NCI-H1092 treated with DMSO at 0.1 percent for 48 hours (cell line): ENCODE measurements at regions not wholly inside any gene's neighbourhood (a gene's known extent, or its start where the extent isn't known, plus 50 kb on each side); places are given as distances from the start of the nearest gene placed in this dataset.
"Not testable (repeated sequence)": the region's sequence is repeated elsewhere in the genome, so short reads cannot be mapped to it uniquely, and the experiment has no call there.

Experiments used
- DNase-seq: peaks from one replicate; lab custom pipeline; 2025; lab: John Stamatoyannopoulos, UW

DNA sequence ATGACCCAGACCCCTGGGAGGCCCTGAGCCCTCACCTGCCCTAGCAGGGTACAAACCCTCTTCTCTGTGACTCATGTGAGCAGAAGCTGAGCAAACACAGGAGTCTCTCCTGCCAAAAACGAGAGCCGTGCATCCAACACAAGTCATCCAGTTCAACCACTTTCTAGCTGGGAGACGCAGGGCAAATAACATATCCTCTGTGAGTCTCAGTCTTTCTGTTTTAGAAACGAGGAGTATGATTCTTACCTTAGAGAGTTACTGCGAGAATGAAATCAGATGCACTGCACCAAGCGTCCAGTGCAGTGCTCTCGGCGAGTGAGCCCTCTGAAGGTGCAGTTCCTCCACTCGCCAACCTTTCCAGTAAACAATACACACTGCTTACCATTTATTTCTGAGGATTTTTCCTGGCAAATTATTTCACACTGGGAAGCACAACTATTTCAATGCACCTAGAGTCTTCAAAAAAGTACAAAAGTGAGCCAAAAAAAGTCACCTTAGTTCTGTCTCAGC lies 331.8 kb upstream of the MYT1L start:
- DNase-seq = peak; percentile 66

DNA sequence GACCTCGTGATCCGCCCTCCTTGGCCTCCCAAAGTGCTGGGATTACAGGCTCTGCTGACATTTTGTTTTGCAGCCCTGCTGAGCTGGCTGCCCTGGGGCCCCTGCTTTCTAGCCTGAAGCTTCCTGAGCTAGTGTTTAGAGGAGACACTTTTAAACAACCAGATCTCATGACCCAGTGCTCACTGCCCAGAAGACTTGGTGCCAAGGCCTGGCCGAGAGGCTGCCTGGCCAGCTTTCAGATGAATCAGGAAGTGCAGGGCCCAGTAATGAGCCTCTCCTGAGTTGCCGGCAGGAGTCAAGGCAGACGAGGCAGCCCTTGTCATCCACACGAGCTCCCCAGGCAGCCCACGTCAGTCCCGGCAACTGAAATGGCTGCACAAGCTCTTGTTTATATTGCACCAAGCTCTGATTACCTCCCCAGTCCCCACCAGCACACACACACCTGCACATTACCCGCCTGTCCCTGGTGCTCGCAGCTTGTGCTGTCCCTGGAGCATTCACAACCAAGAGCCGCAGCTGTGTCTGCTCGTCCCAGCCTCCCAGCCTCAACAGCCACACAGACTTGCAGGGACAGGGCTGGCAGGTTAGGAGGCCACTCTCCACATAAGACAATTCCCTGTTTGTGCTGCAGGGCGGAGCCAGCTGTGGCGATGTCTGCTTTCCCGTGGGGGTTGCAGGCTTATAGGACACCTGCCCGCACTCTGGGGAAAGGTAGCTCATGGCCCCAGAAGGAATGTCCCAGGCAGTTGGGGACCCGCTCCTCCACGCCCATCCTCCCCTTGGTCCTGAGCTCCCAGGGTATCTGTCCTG lies 331.2 kb upstream of the MYT1L start:
- peak; percentile 66 for DNase-seq

DNA sequence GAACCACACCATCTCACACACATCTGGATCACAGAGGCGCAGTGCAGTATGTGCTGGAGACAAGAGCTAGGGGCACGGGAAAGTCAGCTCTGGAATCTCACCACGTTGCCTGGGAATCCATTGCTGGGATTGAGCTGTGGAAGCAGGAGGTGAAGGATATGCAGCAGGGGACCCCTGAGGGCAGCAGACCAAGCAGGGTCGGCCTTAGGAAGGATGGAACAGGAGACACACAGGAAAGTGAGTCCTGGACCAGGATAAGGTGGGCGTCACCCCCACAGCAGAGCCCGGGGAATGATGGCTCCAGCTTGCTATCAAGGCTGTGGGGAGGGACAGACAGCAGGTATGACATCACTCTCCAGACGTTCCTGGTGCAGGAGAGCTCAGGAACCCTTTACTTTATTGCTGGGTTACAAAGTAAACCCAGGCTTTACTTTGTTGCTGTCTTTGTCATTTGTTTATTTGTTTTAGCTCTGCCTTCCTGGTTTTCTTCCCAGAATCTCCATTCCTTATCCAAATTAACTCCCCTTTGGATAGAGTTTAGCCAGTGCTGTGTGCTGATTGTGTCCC lies 329.8 kb upstream of the MYT1L start:
- DNase-seq = no peak

DNA sequence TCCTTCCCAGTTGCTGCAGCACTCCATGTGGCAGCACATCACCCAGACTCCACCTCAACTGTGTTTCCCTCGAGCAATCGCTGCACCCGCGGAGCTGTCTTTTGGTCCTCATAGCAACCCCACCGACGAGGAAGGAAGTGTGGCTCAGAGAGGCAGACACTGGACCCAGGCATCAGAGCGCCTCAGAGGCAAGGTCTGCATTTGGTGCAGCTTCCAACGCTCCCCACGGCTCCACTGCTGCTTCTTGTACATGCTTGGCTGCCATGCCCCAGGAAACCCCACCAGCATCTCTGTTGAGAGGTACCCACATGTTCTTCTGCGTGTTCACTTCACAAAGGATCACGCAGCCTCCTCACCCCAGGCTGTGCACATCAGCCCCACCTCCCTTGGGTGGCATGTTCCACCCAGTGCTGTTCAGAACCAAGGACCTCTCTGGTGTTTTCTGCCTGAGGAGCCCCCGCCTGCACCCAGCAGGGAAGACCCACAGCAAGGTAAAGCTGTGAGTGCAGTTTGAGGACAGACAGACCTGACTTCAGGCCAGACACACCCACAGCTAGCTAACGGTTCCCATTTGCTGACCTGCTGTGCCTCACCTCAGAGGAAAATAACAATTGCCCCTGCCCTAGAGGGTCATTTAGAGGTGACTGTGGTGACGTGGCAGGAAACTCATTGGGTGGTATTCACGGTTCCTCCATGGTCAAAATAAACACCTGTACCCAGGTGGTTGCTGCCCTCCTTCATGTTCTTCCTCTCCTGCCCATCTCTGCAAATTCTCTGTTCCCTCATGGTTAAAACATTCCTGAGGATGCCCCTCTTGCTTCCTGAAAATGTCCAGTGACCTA lies 326.3 kb upstream of the MYT1L start:
- no peak for DNase-seq

DNA sequence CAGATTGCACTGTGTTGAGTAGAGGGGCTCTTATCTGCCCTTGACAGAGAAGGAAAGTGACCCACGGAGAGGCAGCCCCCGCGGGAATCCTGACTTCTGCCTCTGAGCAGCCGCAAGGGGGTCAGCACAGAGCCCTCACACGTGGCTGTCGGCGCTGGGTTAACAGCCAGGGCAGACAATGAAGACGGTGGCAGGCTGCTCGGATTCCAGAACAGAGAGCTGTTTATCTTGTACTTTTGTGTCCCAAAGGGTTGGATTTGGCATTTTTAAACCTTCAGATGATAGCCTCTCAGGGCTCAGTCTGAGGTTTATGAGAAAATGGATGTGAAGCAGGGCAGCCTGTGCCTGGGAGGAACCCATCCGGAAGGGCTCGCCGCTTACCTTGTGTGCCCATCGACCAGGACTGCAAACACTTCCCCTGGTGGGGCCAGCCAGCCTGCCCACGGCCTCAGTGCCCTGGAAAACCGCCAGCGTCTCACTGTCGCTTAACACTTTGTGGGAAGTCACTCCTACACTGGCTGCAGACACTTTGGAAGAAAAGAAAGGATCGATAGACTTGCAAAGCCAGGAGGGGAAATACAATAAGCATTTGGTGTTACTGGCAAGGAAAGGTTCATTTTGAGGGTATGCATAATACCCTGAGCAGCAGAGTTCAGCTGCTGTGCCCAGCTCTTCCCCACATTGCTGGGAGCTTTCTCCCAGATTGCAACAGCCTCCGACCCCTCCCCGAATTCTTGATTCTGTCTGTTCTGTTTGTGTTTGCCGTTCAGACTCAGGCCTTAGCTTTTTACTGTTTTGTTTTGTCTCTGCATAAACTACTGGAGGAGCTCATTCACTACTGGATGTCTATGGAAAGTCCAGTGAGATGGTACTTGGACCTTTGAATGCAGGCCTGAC lies 325.3 kb upstream of the MYT1L start:
- DNase-seq = peak; percentile 61

DNA sequence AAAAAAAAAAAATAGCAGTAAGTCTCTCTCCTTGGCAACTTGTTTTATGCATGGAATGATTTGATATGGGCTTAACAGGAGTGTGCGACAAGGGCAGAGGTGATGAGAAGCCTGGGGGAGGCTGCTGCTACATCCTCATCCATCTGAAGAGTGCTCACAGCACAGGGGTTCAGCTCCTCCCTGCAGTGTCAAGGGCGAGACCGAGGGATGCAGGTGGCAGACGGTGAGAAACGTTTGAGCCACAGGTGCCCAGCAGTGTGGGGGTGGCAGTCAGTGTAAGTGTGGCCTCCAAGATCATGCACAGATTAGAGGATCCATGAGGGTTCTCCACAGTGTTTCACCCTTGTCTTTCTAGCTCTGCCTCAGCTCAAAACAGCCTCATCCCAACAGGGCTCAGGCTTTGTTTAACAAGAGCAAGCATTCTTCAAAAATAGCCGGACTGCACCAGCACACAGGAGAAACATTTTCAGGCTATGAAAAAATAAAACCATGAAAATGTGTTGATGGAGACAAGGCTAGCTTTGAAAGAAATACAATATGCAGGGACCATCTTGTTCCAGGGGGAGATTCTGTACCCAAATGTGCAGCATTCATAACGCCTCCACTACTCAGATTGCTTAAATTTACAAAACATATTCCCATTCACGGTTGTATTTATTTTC lies 324.5 kb upstream of the MYT1L start:
- peak; percentile 39 for DNase-seq

DNA sequence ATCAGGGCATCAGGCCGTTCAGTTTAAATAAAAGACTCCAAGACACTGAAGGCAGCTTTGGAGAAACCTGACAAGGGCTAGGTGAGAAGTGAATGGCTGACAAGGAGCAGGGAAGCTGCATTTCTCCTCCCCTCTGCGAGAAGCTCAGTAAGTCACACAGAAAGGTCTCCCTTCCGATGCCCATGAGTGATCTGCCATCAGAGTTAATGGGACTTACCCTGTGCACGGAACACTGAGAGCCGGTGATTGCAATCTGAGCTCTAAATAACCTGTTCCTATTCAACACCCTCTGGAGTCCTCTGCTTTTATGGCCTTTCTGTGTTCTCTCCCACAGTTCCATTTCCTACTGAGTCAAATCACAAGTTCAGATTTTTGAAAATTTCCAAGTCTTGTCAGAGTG lies 322.2 kb upstream of the MYT1L start:
- peak; percentile 17 for DNase-seq

DNA sequence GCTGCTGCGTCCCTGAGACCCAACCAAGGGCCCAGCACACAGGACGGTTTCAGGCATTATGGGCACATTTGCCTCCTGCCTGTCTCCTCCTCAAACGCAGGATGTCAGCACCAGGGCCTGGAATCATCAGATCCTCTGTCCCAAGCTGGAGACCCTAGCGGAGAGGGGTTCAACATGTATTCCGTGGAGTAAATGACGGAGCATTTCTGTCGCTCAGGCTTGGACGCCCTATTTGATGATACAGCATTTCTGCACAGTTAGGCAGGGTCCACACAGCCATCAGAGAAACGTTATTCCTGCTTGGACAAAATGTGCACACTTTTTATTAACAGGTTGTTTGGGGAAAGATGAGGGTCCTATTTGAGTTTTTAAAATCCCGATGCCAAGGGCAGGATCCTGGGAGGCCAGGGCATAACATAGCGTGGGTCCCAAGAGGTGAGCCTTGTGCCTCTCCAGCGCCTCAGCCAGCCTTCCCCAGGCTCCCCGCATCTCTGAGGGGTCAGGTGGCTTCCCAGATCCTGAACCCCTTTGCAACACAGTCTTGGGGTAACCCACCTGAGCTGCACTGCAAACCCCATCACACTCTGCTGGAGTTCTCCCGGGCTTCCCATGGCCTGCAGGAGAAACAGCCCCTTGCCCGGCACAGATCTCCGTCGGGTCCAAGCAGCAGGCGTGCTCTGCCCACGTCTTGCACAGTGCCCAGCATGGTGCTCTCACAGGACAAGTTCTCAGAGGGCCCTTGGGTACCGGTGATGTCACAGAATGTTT lies 319.7 kb upstream of the MYT1L start:
- DNase-seq = no peak

DNA sequence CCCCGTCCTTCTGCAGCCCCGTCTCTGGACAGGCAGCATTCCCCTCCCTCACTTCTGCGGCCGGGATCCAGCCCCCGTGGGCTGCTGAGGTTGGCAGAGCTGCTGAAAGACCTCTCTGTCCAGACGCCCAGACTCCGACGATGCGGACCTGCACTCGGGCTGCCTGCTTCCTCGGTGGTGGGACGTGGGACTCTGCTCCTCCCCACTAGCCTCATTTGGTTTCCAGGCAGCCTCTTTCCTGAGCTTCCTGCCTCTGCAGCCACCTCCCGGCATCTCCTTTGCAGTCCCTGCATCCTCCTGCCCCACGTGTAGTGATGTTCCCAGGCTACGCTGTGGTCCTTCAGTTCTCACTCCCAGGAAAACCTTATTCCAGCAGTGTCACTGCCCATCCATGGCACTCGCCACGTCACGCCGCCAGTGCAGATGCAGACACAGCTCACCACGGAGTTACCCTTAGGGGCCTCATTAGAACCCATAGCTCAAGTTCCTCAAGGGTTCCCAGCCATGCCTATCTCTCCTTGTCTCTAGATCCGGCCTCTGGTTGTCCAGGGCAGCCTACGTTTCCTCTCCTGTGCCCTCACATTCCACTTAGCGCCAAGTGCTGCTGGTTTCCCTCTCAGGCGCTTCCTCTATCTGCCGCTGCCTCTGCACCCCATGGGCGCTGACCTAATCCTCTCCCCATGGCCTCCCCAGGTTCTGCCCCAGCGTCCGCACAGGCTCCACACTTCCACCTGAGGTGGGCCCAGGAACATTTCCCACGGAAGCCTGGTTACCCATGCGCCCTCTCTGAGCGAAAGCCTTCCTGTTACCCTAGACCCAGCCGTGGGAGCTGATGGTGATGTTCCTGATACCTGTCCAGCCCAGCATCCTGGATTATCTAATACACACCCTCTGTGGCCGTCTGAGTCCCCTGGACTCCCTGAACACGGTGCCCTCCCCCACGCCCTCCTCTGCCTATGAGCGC lies 318.3 kb upstream of the MYT1L start:
- DNase-seq = no peak

DNA sequence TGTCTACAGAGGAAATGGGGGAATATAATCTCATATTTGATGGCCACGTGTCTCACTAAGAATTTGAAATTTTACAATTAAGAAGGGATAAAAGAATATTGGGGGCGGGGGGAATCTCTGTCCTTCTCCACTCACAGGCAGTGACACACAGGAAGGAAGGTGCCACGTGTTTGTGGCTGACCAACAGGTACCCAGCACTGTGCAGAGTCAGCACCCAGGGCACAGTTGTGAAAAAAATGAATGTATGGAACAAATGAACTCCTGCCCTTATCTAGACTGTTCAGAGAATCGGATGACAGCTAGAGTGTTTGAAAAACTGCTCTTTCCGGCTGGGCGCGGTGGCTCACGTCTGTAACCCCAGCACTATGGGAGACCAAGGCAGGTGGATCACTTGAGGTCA lies 317.0 kb upstream of the MYT1L start:
- DNase-seq = no peak

DNA sequence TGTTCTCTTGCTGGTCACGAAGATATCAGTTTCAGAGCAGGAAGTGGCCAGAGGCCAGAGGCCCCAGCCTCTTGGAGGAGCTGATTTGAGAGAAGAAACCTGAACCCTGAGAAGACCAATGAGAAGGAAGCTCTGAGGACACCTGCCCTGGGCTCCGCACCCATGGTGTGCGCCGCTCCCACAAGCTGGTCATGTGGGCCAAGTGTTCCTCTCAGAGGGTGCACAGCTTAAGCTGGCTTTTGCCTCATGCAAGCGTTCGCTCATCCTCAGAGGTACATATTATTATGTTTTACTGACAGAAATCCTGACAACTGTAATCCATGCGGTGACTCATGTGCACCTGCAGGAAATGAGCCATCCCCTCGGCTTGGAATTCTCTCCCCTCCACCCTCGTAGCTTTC lies 316.1 kb upstream of the MYT1L start:
- DNase-seq = no peak

DNA sequence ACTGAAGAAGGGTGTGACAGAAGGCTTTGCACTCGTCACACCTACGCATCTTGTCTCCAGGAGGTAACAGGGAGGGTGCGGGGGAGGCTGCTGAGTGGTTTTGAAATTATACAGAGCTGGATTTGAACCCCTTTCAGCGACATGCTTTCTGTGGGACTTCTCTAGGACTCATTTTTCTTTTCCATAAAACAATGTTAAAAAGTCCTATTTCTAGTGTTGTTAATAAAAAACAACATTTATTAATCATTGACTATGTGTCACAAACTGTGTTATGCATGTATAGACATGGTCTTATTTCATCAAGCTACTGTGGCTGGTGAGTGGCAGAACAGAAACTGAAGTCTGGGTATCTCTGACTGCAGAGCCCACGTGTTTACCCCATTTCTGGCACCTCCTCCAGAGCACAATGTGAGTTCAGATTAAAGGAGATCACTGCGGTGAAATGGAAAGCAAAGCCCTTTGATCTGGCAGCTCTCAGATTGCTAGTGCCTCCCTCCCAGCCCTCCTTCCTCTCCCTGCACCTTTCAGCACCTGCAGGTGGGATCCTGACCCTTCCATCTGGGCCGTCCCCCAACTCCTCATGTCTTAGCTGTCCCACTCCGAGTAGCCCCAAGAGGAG lies 315.5 kb upstream of the MYT1L start:
- DNase-seq = no peak

DNA sequence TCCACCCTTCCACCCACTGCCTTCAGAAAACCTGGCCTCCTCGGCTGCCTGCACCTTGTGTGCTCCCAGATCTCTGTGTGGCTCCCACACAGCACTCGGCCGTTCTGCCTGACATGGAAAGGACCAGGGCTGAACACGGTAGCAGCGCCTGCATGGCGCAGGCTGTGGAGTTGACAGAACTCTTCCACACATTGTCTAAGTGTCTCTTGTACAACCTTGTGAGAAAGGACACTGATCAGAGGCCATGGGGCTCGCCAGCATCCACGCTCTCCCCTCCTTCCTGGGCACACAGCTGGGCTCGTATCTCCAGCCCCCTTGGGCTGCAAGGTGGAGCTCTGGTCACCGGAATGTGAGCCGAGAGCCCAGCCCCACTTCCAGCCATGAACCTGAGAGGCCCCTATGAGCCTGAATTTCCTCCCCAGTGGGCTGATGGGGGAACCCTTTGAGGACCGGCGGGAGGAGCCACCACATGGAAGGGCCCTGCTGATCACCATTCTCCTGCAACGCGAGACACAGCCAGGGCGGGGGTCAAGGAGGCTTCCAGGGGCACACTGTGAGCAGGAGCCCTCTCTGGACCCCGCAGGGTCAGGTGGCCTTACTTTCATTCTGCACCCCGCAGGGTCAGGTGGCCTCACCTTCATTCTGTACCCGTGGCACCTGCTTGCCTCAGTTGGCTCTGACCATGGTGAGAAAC lies 314.2 kb upstream of the MYT1L start:
- DNase-seq = no peak

DNA sequence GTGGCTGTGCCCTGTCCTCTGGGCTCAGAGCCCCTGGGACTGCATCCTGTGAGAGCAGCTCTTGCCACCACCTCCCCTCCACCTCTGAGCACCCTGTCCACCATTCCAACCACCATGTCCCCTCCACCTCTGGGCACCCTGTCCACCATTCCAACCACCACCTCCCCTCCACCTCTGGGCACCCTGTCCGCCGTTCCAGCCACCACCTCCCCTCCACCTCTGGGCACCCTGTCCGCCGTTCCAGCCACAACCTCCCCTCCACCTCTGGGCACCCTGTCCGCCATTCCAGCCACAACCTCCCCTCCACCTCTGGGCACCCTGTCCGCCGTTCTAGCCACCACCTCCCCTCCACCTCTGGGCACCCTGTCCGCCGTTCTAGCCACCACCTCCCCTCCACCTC lies 313.7 kb upstream of the MYT1L start:
- not testable (repeated sequence) for DNase-seq

DNA sequence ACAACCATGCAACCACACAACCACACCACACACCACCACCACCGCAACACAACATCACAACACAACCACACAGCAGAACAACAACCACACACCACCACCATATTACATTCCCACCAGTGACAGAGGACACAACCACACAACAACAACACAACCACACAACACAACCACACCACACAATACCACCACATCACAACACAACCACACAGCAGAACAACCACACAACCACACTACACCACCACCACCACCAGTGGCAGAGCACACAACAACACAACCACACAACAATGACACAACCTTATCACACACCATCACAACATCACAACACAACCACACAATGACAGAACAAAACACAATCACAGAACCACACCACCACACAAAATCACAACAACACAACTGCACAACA lies 313.0 kb upstream of the MYT1L start:
- DNase-seq = no peak

DNA sequence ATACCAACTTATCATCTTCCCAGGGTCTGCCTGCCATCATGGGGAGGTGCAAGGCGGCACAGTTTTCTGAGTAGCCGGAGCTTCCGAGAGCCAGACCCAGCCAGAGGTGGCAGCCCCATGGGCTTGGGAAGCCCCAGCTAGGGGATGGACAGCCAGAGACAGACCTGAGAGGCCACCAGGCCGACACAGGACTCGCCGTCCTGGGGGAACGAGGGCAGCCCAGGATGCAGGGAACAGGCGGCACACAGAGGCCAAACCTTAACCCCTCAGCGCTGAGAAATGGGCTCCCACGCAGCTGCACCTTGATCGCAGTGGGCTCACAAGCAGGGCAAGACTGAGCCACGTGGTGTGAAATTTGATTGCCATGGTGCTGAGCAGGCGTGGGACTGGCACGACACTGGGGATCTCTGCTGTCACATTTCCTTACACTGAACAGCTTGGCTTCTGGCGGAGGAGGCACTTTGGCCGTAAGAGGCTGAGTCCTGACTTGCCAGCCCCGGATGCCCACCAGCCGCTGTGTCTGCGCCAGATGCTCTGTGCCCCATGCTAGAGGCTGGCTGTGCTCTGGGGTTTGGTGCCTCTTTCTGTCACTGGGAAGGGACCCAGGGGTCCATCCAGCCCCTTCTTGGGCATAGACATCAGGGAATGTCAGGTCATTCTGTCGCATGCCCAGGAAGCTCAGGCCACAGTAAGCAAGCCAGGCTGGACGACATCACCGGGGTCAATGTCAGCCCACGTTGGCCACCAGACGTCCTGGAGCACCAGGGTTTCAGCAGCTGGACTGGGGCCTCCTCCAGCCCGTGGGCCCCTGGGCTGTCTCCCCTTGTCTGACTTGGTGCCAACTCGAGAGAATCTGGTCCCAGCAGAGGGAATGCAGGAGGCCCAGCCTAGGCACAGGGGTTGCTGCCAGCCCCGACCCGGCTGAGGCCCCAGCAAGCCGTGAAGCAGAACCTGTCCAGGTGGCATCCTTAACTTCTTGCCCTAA lies 312.1 kb upstream of the MYT1L start:
- DNase-seq = no peak
